Choroid plexus epithelial cell (primary cell): ENCODE measurements at regions not wholly inside any gene's neighbourhood (a gene's known extent, or its start where the extent isn't known, plus 50 kb on each side); places are given as distances from the start of the nearest gene placed in this dataset.
A peak's percentile ranks its signal among the peaks of the same experiment; 100 is the strongest.

Source experiments
- DNase-seq: peaks from one replicate; pipeline ENCODE4 v3.0.0-alpha.2; 2010; ENCODE audit warnings: low read depth
- H3K4me3 ChIP-seq: 2 replicates; pipeline ENCODE4 v1.5.1; 2011; ENCODE audit warnings: low read depth, mild to moderate bottlenecking, control low read depth, low read length, moderate library complexity
- TF ChIP-seq, protein P1 (sequence below): conservative IDR thresholded peaks from 2 replicates; pipeline ENCODE4 v1.5.1; 2011; ENCODE audit warnings: low read depth, mild to moderate bottlenecking, control low read depth, inconsistent platforms, low read length, moderate library complexity

DNA sequence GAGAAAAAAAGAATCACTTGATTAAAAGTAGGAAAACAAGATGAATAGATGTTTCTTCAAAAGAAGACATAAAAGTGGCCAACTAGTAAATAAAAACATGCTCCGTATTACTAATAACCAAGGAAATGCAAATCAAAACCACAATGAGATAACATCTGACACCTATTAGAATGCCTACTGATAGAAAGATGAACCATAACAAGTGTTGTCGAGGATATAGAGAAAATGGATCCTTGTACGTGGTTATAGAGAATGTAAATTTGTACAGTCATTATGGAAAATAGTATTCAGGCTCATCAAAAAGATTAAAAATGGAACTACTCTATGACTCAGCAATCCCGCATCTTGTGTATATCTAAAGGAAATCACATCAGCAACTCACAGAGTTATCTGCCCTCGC is 415.8 kb upstream of the SLITRK5 start:
- H3K4me3 ChIP-seq = no peak overlapping the region
- TF ChIP-seq, protein P1, sequence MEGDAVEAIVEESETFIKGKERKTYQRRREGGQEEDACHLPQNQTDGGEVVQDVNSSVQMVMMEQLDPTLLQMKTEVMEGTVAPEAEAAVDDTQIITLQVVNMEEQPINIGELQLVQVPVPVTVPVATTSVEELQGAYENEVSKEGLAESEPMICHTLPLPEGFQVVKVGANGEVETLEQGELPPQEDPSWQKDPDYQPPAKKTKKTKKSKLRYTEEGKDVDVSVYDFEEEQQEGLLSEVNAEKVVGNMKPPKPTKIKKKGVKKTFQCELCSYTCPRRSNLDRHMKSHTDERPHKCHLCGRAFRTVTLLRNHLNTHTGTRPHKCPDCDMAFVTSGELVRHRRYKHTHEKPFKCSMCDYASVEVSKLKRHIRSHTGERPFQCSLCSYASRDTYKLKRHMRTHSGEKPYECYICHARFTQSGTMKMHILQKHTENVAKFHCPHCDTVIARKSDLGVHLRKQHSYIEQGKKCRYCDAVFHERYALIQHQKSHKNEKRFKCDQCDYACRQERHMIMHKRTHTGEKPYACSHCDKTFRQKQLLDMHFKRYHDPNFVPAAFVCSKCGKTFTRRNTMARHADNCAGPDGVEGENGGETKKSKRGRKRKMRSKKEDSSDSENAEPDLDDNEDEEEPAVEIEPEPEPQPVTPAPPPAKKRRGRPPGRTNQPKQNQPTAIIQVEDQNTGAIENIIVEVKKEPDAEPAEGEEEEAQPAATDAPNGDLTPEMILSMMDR = no peak
- DNase-seq = no peak

DNA sequence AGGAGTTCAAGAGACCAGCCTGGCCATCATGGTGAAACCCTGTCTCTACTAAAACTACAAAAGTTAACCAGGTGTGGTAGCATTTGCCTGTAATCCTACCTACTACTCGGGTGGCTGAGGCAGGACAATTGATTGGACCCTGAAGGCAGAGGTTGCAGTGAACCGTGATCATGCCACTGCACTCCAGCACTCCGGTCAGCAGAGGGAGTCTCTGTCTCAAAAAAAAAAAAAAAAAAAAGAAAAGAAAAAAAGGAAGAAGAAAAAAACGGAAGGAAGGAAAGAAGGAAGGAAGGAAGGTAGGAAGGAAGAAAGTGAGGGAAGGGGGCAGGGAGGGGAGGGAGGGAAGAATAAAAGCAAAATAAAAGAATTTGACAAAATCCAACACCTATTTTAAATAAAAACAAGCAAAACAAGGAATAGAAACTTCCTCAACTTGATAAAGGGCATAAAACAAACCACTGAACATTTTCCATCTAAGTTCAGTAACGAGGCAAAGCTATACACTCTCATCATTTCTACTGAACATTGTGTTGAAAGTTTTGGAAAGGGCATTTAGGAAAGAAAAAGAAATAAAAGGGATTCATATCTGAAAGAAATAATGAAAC is 411.6 kb upstream of the SLITRK5 start:
- DNase-seq = peak; percentile 32
- no peak overlapping the region for H3K4me3 ChIP-seq
- TF ChIP-seq, protein P1 = peak; percentile 63

DNA sequence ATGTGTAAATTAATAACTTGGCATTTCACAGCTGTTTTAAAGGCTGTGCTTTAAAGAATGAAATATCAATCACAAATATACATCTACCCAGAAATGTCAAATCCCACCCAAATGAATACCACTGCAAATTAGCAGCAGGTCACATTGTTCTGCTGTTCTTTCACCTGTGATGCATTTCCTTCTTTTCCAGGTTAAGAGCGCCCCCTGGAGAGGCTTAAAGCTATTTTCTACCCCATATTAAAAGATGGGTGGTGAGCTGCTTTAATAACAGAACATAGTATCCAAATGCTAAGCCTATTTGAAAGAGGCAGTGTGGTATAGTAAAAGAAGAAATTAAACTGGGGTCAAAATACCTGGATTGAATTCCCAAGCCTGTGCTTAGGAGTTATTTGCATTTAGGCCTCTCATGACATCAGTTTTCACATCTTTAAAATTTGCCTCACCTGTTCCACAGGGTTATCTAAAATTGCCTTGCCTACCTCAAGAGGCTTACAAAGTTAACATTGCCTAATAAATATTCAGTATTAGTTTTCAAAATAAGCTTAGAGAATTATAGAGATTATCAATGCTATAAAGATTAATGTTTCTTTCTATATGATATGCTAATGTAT is 396.9 kb upstream of the SLITRK5 start:
- no peak overlapping the region for H3K4me3 ChIP-seq
- peak; percentile 80 for DNase-seq
- TF ChIP-seq, protein P1 = peak; percentile 77

DNA sequence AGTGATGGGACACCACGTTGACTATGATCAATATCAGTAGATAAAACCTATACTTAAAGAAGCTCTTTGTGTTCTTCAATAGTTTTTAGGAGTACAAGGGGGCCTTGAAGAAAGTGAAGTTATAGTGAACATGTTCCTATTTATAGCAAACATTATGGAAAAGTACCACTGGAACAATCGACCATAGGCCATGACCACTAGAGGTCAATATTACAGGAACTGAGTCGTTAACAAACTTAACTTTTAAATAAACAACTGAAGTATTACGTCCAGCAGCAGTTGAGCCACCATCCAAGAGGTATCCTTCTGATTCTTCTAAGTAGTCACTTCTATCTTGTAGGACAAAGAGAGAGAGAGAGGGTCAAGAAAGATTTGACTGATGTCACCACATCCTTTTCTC is 391.0 kb upstream of the SLITRK5 start:
- no peak overlapping the region for H3K4me3 ChIP-seq
- TF ChIP-seq, protein P1 = no peak
- DNase-seq = peak; percentile 25

DNA sequence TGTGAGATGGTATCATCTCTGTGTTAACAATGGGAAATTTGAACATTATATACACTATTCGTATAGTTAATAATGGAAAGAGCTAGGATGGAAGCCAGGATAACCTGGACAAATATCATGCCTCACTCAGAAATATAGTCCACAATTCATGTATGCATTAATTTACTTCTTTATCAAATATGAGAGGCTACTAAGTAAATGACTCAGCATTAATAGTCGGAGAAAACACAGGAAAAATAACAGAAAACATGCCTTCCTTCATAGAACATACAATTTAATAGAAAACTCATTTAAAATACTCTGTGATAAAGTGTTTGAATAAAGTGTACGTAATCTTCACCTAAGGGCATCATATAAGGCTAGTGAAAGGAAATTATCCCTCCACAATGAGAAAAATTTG is 383.4 kb upstream of the SLITRK5 start:
- DNase-seq = no peak
- TF ChIP-seq, protein P1 = no peak
- no peak overlapping the region for H3K4me3 ChIP-seq

DNA sequence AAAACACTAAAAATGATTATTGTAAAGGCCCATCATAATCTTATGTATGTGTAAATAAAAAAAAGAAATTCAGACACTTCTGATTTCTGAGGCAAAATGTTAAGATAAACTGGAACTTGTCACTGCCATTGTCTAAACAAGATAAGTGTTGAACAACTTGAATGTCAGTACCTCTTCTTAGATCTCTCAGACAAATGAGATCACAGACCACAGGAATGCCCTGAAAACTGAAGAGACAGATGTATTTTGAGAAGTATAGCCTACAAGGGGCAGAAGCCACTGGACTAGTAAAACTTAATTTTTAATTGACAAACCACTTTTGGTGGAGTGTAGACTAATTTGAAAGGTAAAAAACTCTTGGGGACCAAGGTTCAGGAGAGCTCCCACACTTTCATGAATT is 375.5 kb upstream of the SLITRK5 start:
- no peak overlapping the region for H3K4me3 ChIP-seq
- TF ChIP-seq, protein P1 = no peak
- DNase-seq = peak; percentile 70

DNA sequence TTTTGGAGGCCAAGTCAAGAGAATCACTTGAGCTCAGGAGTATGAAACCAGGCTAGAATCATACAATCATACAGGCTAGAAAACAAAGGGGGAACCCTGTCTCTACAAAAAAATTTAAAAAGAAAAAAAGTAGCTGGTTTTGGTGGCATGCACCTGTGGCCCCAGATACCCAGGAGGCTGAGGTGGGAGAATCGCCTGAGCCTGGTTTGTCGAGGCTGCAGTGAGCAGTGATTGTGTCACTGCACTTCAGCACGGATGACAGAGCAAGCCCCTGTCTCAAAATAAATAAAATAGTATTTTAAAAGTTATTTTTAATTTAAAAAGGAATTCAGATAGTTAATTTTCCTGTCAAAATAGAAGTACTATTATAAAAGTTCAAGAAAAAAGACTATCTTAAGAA is 369.1 kb upstream of the SLITRK5 start:
- no peak for DNase-seq
- H3K4me3 ChIP-seq = no peak overlapping the region
- TF ChIP-seq, protein P1 = no peak
